Natural killer cell (primary cell): ENCODE measurements at regions not wholly inside any gene's neighbourhood (a gene's known extent, or its start where the extent isn't known, plus 50 kb on each side); places are given as distances from the start of the nearest gene placed in this dataset.
A peak's percentile ranks its signal among the peaks of the same experiment; 100 is the strongest.

Experiments
- ATAC-seq, 3 donors: fragments of 150-1000 bp in 2 of 3; fragments of 200-7000 bp in 1 of 3; cut with Tn5 transposase; 1 replicate in 1 of 3; 2 replicates in 2 of 3; pipeline ENCODE4 v1.10.0; 2021; ENCODE audit warnings: mild to moderate bottlenecking in 2 of 3, moderate library complexity in 2 of 3
- DNase-seq, 2 donors: peaks; one replicate each; pipeline versions ENCODE4 v3.0.0 to v3.0.0-alpha.2; 2013 to 2021; ENCODE audit warnings: mixed read lengths in 1 of 2
- H3K27ac ChIP-seq: one replicate; pipeline ENCODE4 v1.5.1; 2013; ENCODE audit warnings: mild to moderate bottlenecking, low read length
- H3K27me3 ChIP-seq: one replicate; pipeline ENCODE4 v1.6.1; 2013; ENCODE audit warnings: low read length; ENCODE audit not compliant: control insufficient read depth, insufficient read depth
- H3K36me3 ChIP-seq: one replicate; pipeline ENCODE4 v1.6.1; 2013; ENCODE audit warnings: low read length; ENCODE audit not compliant: control insufficient read depth, insufficient read depth
- H3K4me1 ChIP-seq: one replicate; pipeline ENCODE4 v1.6.1; 2013; ENCODE audit warnings: low read length; ENCODE audit not compliant: control insufficient read depth, insufficient read depth
- H3K4me3 ChIP-seq: one replicate; pipeline ENCODE4 v1.5.1; 2013; ENCODE audit warnings: low read length
- H3K9me3 ChIP-seq: one replicate; pipeline ENCODE4 v1.6.1; 2013; ENCODE audit warnings: low read length; ENCODE audit not compliant: control insufficient read depth, insufficient read depth
- H3K27ac Mint-ChIP-seq, 2 donors: one replicate each; pipeline ENCODE4 v1.8.0; 2022; ENCODE audit warnings: mild to moderate bottlenecking in 2 of 2, mixed read lengths in 2 of 2, moderate library complexity in 1 of 2
- H3K27me3 Mint-ChIP-seq, 2 donors: one replicate each; pipeline ENCODE4 v1.8.0; 2022; ENCODE audit warnings: low read depth in 2 of 2, mixed read lengths in 2 of 2
- H3K36me3 Mint-ChIP-seq: one replicate; pipeline ENCODE4 v1.8.0; 2022; ENCODE audit warnings: mixed read lengths
- H3K4me1 Mint-ChIP-seq, 2 donors: one replicate each; pipeline ENCODE4 v1.8.0; 2022; ENCODE audit warnings: mixed read lengths in 2 of 2
- H3K4me3 Mint-ChIP-seq: one replicate; pipeline ENCODE4 v1.8.0; 2022; ENCODE audit warnings: mild to moderate bottlenecking, moderate library complexity, mixed read lengths
- H3K9me3 Mint-ChIP-seq, 2 donors: one replicate each; pipeline ENCODE4 v1.8.0; 2022; ENCODE audit warnings: mixed read lengths in 2 of 2
- CTCF ChIP-seq: fragments of 200-600 bp; IDR thresholded peaks from one replicate; pipeline ENCODE4 v1.8.0; 2022; ENCODE audit warnings: antibody characterized with exemption
- WGBS: methylation state at CpG from one replicate; pipeline ENCODE4 v1.1.7; 2013; ENCODE audit warnings: missing lambda C conversion rate; ENCODE audit not compliant: insufficient coverage; 5-methylcytosine and 5-hydroxymethylcytosine counted together
- intact Hi-C: fragments of 100-400 bp; cut with micrococcal nuclease; formaldehyde crosslinking; loops from one replicate; pipeline ENCODE4 v1.14.2; 2022

GRCh38 chr22:44596396-44597125 is 98.5 kb upstream of the RTL6 start:
- no peaks in the 10 kb centered on the region for H3K9me3 ChIP-seq
- Mint-ChIP-seq H3K4me3 (no peak overlapping the region), H3K27me3 (peaks cover 23 to 25% of the 10 kb centered on the region in 2 donors), H3K9me3 (no peaks in the 10 kb centered on the region), H3K27ac (no peak overlapping the region), H3K4me1 (peaks cover 10 to 22% of the 10 kb centered on the region in 2 donors), H3K36me3 (no peaks in the 10 kb centered on the region)
- H3K36me3 ChIP-seq: no peaks in the 10 kb centered on the region
- H3K4me1 ChIP-seq: peaks cover 7% of the 10 kb centered on the region
- ATAC-seq: no peak
- H3K27ac ChIP-seq: no peak overlapping the region
- intact Hi-C loops: no loop called here
- H3K27me3 ChIP-seq: no peaks in the 10 kb centered on the region
- H3K4me3 ChIP-seq: no peak overlapping the region
- WGBS: 88% methylated on average over 17 of the region's 17 CpGs
- no peak for DNase-seq
- no peak for TF ChIP-seq CTCF

- H3K4me1 Mint-ChIP-seq: peaks cover 8 to 19% of the 10 kb centered on the region in 2 donors
- no peaks in the 10 kb centered on the region for H3K9me3 Mint-ChIP-seq
- H3K4me1 ChIP-seq: peaks cover 3% of the 10 kb centered on the region
- 9% methylated on average over 21 of the region's 21 CpGs for WGBS
- no peak for TF ChIP-seq CTCF
- ATAC-seq: peak; percentile 34 to 82 (median 72)
- H3K36me3 Mint-ChIP-seq: no peaks in the 10 kb centered on the region
- no peak overlapping the region for H3K4me3 ChIP-seq
- no peak overlapping the region for H3K27ac ChIP-seq
- intact Hi-C loops: no loop called here
- H3K27me3 ChIP-seq: no peaks in the 10 kb centered on the region
- DNase-seq: peak in 1 of 2 donors; percentile 14
- H3K27me3 Mint-ChIP-seq: peaks cover 19 to 20% of the 10 kb centered on the region in 2 donors
- H3K27ac Mint-ChIP-seq: peak overlapping the region in 1 of 2 donors; percentile 48
- no peaks in the 10 kb centered on the region for H3K36me3 ChIP-seq
- no peaks in the 10 kb centered on the region for H3K9me3 ChIP-seq
- H3K4me3 Mint-ChIP-seq: no peak overlapping the region
Measured at GRCh38 chr22:44595841-44596341, 97.9 kb upstream of the RTL6 start.

GRCh38 chr22:44594951-44595350 is 96.9 kb upstream of the RTL6 start:
- TF ChIP-seq CTCF: no peak
- no peak overlapping the region for H3K4me3 ChIP-seq
- Mint-ChIP-seq H3K27ac (no peak overlapping the region), H3K4me1 (peaks cover 0 to 11% of the 10 kb centered on the region in 2 donors), H3K36me3 (no peaks in the 10 kb centered on the region), H3K9me3 (no peaks in the 10 kb centered on the region), H3K27me3 (peaks cover 15 to 18% of the 10 kb centered on the region in 2 donors), H3K4me3 (no peak overlapping the region)
- no peaks in the 10 kb centered on the region for H3K27me3 ChIP-seq
- intact Hi-C loops: no loop called here
- no peak for ATAC-seq
- peaks cover 3% of the 10 kb centered on the region for H3K4me1 ChIP-seq
- WGBS: 85% methylated on average over 11 of the region's 11 CpGs
- H3K36me3 ChIP-seq: no peaks in the 10 kb centered on the region
- no peaks in the 10 kb centered on the region for H3K9me3 ChIP-seq
- DNase-seq: no peak
- no peak overlapping the region for H3K27ac ChIP-seq

- H3K36me3 ChIP-seq: no peaks in the 10 kb centered on the region
- H3K36me3 Mint-ChIP-seq: no peaks in the 10 kb centered on the region
- H3K9me3 ChIP-seq: no peaks in the 10 kb centered on the region
- DNase-seq (no peak), ATAC-seq (no peak)
- no peaks in the 10 kb centered on the region for H3K9me3 Mint-ChIP-seq
- 38% methylated on average over 5 of the region's 5 CpGs for WGBS
- intact Hi-C loops: no loop called here
- no peak overlapping the region for H3K27ac Mint-ChIP-seq
- H3K27ac ChIP-seq: no peak overlapping the region
- peaks cover 3% of the 10 kb centered on the region for H3K4me1 ChIP-seq
- no peak for TF ChIP-seq CTCF
- H3K4me1 Mint-ChIP-seq: peaks cover 0 to 11% of the 10 kb centered on the region in 2 donors
- H3K27me3 ChIP-seq: no peaks in the 10 kb centered on the region
- H3K4me3 ChIP-seq: no peak overlapping the region
- H3K4me3 Mint-ChIP-seq: no peak overlapping the region
- peaks cover 12 to 15% of the 10 kb centered on the region in 2 donors for H3K27me3 Mint-ChIP-seq
Measured at GRCh38 chr22:44592824-44593148, 94.8 kb upstream of the RTL6 start.
